ENCODE measurements at regions not wholly inside any gene's neighbourhood (a gene's known extent, or its start where the extent isn't known, plus 50 kb on each side); places are given as distances from the start of the nearest gene placed in this dataset.
"Not testable (repeated sequence)": the region's sequence is repeated elsewhere in the genome, so short reads cannot be mapped to it uniquely, and the experiment has no call there.

GRCh38 chr2:65576278-65576677, 143.9 kb upstream of the SPRED2 start:
- ChIA-PET CTCF (interaction anchor here (1.2 to 1.6 kb wide), 2 partner anchors 10 to 11 kb away, joined by 4 to 7 read pairs; no protein-coding TSS in a partner anchor), POLR2A (no interaction called here)
- no peak for TF ChIP-seq CTCF (IDR thresholded peaks at IDR 0.05; ENCODE audit: control extremely low read depth, extremely low read depth, low read depth, missing control alignments)
- DNase-seq (ENCODE audit: extremely low spot score) = no peak

- no peak for DNase-seq (ENCODE audit: extremely low spot score)
These were observed 142.6 kb upstream of the SPRED2 start for GRCh38 chr2:65574993-65575392.

GRCh38 chr2:65568656-65569440, 136.4 kb upstream of the SPRED2 start:
- POLR2A ChIA-PET; CTCF ChIA-PET; DNase-seq (ENCODE audit: extremely low spot score): not testable (repeated sequence)

More at GRCh38 chr2:65574993-65575392, 142.6 kb upstream of the SPRED2 start:
- no peak for TF ChIP-seq CTCF (IDR thresholded peaks at IDR 0.05; ENCODE audit: control extremely low read depth, extremely low read depth, low read depth, missing control alignments)
- ChIA-PET POLR2A (no interaction called here), CTCF (interaction anchor here (1.6 to 1.7 kb wide), 3 partner anchors 9 to 657 kb away, joined by 4 to 7 read pairs (median 5); no protein-coding TSS in a partner anchor)

- ChIA-PET POLR2A (no interaction called here), CTCF (interaction anchor here (1.0 to 1.7 kb wide), 4 partner anchors 9 to 1044 kb away, joined by 3 to 7 read pairs (median 4); no protein-coding TSS in a partner anchor)
- TF ChIP-seq CTCF (IDR thresholded peaks at IDR 0.05; ENCODE audit: control extremely low read depth, extremely low read depth, low read depth, missing control alignments) = no peak
- no peak for DNase-seq (ENCODE audit: extremely low spot score)
These were observed 134.2 kb upstream of the SPRED2 start for GRCh38 chr2:65566617-65567016.

- ChIA-PET CTCF (interaction anchor here (0.7 to 1.7 kb wide), 3 partner anchors 8 to 281 kb away, joined by 3 to 7 read pairs (median 4); no protein-coding TSS in a partner anchor), POLR2A (no interaction called here)
- TF ChIP-seq CTCF (IDR thresholded peaks at IDR 0.05; ENCODE audit: control extremely low read depth, extremely low read depth, low read depth, missing control alignments) = no peak
- DNase-seq (ENCODE audit: extremely low spot score) = no peak
These were observed 133.3 kb upstream of the SPRED2 start for GRCh38 chr2:65565681-65566080.

GRCh38 chr2:65564299-65564698, 131.9 kb upstream of the SPRED2 start:
- no peak for DNase-seq (ENCODE audit: extremely low spot score)
- CTCF ChIA-PET = interaction anchor here (0.6 to 1.3 kb wide), 3 partner anchors 9 to 1871 kb away, joined by 3 to 4 read pairs (median 3); no protein-coding TSS in a partner anchor
- no peak for TF ChIP-seq CTCF (IDR thresholded peaks at IDR 0.05; ENCODE audit: control extremely low read depth, extremely low read depth, low read depth, missing control alignments)
- POLR2A ChIA-PET = no interaction called here

- no peak for TF ChIP-seq CTCF (IDR thresholded peaks at IDR 0.05; ENCODE audit: control extremely low read depth, extremely low read depth, low read depth, missing control alignments)
- no peak for DNase-seq (ENCODE audit: extremely low spot score)
- CTCF ChIA-PET = interaction anchor here (1.6 kb wide), 2 partner anchors 9 to 11 kb away, joined by 4 to 6 read pairs; no protein-coding TSS in a partner anchor
- POLR2A ChIA-PET = no interaction called here
These were observed 130.5 kb upstream of the SPRED2 start for GRCh38 chr2:65562890-65563289.

All from GM10248 (cell line).